SK-N-SH (cell line): ENCODE measurements at regions not wholly inside any gene's neighbourhood (a gene's known extent, or its start where the extent isn't known, plus 50 kb on each side); places are given as distances from the start of the nearest gene placed in this dataset.

Experiments
- CTCF ChIA-PET: fragments of 300-600, 350-600 bp; formaldehyde crosslinking; extraction: SDS; loops from one replicate; lab custom pipeline; 2021; lab: Yijun Ruan, JAX
- POLR2A ChIA-PET: fragments of 350-600 bp; sonication (Branson Sonifier 250); formaldehyde crosslinking; extraction: SDS; loops from one replicate; lab custom pipeline; 2020; ENCODE audit warnings: antibody characterized with exemption, inconsistent platforms; lab: Yijun Ruan, JAX
- DNase-seq: peaks from one replicate; pipeline ENCODE4 v3.0.0; 2012
- H2AFZ ChIP-seq: fragments of 200-600 bp; sonication (generic); 2 replicates; pipeline ENCODE4 v1.8.1; 2016; ENCODE audit warnings: antibody characterized with exemption, mild to moderate bottlenecking, low read depth
- H3F3A ChIP-seq: fragments of 200-600 bp; sonication (generic); replicated peaks from 2 replicates; pipeline ENCODE3; 2016; ENCODE audit warnings: antibody characterized with exemption, mild to moderate bottlenecking; ENCODE audit not compliant: insufficient read depth
- H3K27ac ChIP-seq, 2 experiments: fragments of 200-500 bp in 1 of 2; fragments of 200-600 bp in 1 of 2; sonication (Bioruptor generic) in 1 of 2; sonication (generic), shearing (Covaris generic) in 1 of 2; 2 replicates each; pipeline versions ENCODE4 v1.5.1 to v1.6.1; 2014 to 2016; ENCODE audit warnings: low read depth in 2 of 2, inconsistent platforms in 1 of 2, low read length in 1 of 2, mild to moderate bottlenecking in 1 of 2, mixed read lengths in 1 of 2
- H3K27me3 ChIP-seq: fragments of 200-600 bp; sonication (generic), shearing (Covaris generic); 2 replicates; pipeline ENCODE4 v1.6.1; 2016; ENCODE audit warnings: mixed run types; ENCODE audit not compliant: insufficient read depth
- H3K36me3 ChIP-seq, 2 experiments: fragments of 200-500 bp in 1 of 2; fragments of 200-600 bp in 1 of 2; sonication (Bioruptor generic) in 1 of 2; sonication (generic) in 1 of 2; replicated peaks in 1 of 2; 2 replicates each; pipeline versions ENCODE3 to v1.5.1; 2014 to 2016; ENCODE audit warnings: low read length in 1 of 2, mild to moderate bottlenecking in 1 of 2; ENCODE audit not compliant: insufficient read depth in 2 of 2, control insufficient read depth in 1 of 2
- H3K4me1 ChIP-seq, 2 experiments: fragments of 200-500 bp in 1 of 2; fragments of 200-600 bp in 1 of 2; sonication (Bioruptor generic) in 1 of 2; sonication (generic), shearing (Covaris generic) in 1 of 2; 2 replicates each; pipeline versions ENCODE4 v1.5.1 to v1.6.1; 2014 to 2016; ENCODE audit warnings: low read depth in 1 of 2, low read length in 1 of 2, mixed run types in 1 of 2; ENCODE audit not compliant: insufficient read depth in 2 of 2, control insufficient read depth in 1 of 2
- H3K4me2 ChIP-seq: fragments of 200-600 bp; sonication (generic), shearing (Covaris generic); 2 replicates; pipeline ENCODE4 v1.6.1; 2017; ENCODE audit warnings: mixed run types
- H3K4me3 ChIP-seq, 2 experiments: fragments of 200-500 bp in 1 of 2; fragments of 200-600 bp in 1 of 2; sonication (Bioruptor generic) in 1 of 2; sonication (generic), shearing (Covaris generic) in 1 of 2; 2 replicates each; pipeline versions ENCODE4 v1.5.1 to v1.8.1; 2014 to 2016; ENCODE audit warnings: low read depth in 2 of 2, inconsistent platforms in 1 of 2, low read length in 1 of 2, mild to moderate bottlenecking in 1 of 2, mixed read lengths in 1 of 2, moderate library complexity in 1 of 2
- H3K79me2 ChIP-seq: fragments of 200-600 bp; sonication (generic); 2 replicates; pipeline ENCODE4 v1.8.1; 2017; ENCODE audit warnings: mild to moderate bottlenecking; ENCODE audit not compliant: insufficient read depth
- H3K9ac ChIP-seq: fragments of 200-600 bp; sonication (generic); 2 replicates; pipeline ENCODE4 v1.6.1; 2017; ENCODE audit warnings: mixed run types
- H3K9me2 ChIP-seq: fragments of 200-600 bp; sonication (generic); 2 replicates; pipeline ENCODE4 v1.6.1; 2017; ENCODE audit warnings: mixed run types
- H3K9me3 ChIP-seq: fragments of 200-600 bp; sonication (generic); 2 replicates; pipeline ENCODE4 v1.6.1; 2017; ENCODE audit warnings: mixed run types, mild to moderate bottlenecking, moderate library complexity
- H4K20me1 ChIP-seq: fragments of 200-600 bp; sonication (generic); 2 replicates; pipeline ENCODE4 v1.6.1; 2017; ENCODE audit warnings: mild to moderate bottlenecking, mixed run types; ENCODE audit not compliant: insufficient read depth
- EP300 ChIP-seq, 2 experiments: IDR thresholded peaks; 2 replicates each; pipeline versions ENCODE4 v1.4.0 to v1.6.1; 2012; ENCODE audit warnings: borderline replicate concordance in 1 of 2, low read depth in 1 of 2, low read length in 1 of 2
- GATA2 ChIP-seq: sonication (generic); formaldehyde crosslinking; IDR thresholded peaks from 2 replicates; pipeline ENCODE4 v1.5.0; 2020; ENCODE audit warnings: mild to moderate bottlenecking, missing genetic modification reagents
- RAD21 ChIP-seq: IDR thresholded peaks from 2 replicates; pipeline ENCODE4 v1.6.1; 2012; ENCODE audit warnings: mild to moderate bottlenecking, low read length
- RCOR1 ChIP-seq: fragments of 150-350 bp; IDR thresholded peaks from 2 replicates; pipeline ENCODE4 v1.6.1; 2017; ENCODE audit warnings: antibody characterized with exemption, low read length
- RXRA ChIP-seq: IDR thresholded peaks from 2 replicates; pipeline ENCODE4 v1.4.0; 2012; ENCODE audit warnings: low read depth, mild to moderate bottlenecking, borderline replicate concordance
- WGBS: methylation state at CpG from one replicate; pipeline ENCODE4 v1.1.6; 2017; ENCODE audit warnings: low lambda C conversion rate; 5-methylcytosine and 5-hydroxymethylcytosine counted together
- TF ChIP-seq, protein P1 (sequence below): fragments of 150-350 bp; IDR thresholded peaks from 2 replicates; pipeline ENCODE4 v1.6.1; 2017; ENCODE audit warnings: antibody characterized with exemption, low read length, low read depth, borderline replicate concordance
- TF ChIP-seq, protein P2 (sequence below): fragments of 150-350 bp; IDR thresholded peaks from 2 replicates; pipeline ENCODE4 v1.6.1; 2016; ENCODE audit warnings: mild to moderate bottlenecking, low read depth, low read length

DNA sequence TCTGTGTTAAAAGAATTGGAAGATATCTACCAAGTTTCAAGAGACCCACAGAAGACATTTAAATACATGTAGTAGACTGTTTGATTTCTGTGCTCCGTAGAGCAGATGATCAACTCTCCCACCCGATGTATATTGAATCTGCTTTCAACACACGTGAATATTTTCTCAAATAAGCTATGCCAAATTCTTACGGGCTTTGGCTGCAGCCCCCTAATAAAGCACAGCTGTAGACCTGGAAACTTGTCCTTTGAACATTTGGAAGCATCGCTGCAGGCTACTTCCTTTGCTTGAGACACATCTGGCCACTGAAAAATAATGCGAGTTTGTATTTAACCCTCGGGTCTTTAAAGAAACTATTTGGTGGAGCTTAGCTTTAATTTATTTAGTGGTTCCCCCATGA lies 98.3 kb upstream of the SELENOK start:
- no peak overlapping the region for H3K27ac ChIP-seq
- H3K9me2 ChIP-seq, result no peaks in the 10 kb centered on the region
- peaks cover 0 to 5% of the 10 kb centered on the region in 2 experiments; a peak in 1 of 4 replicates for H3K4me1 ChIP-seq
- no peaks in the 10 kb centered on the region for H3K27me3 ChIP-seq
- DNase-seq, result no peak
- WGBS, result 18% methylated on average over 7 of the region's 7 CpGs
- no peaks in the 10 kb centered on the region for H3K9me3 ChIP-seq
- no peaks in the 10 kb centered on the region for H3F3A ChIP-seq
- no peak overlapping the region for H3K4me2 ChIP-seq
- H2AFZ ChIP-seq, result no peak overlapping the region
- ChIA-PET POLR2A (no interaction called here), CTCF (no interaction called here)
- H3K9ac ChIP-seq, result no peak overlapping the region
- no peak overlapping the region for H3K4me3 ChIP-seq
- H3K36me3 ChIP-seq, result no peaks in the 10 kb centered on the region
- no peaks in the 10 kb centered on the region for H3K79me2 ChIP-seq
- H4K20me1 ChIP-seq, result no peaks in the 10 kb centered on the region
- TF ChIP-seq GATA2 (CRISPR knock-in tag) (no peak), EP300 (IDR thresholded peaks at IDR 0.05; ENCODE audit: borderline replicate concordance in 1 of 2, low read depth in 1 of 2, low read length in 1 of 2) (no peak), RXRA (no peak)
- TF ChIP-seq, all 33 proteins: peak for 0

DNA sequence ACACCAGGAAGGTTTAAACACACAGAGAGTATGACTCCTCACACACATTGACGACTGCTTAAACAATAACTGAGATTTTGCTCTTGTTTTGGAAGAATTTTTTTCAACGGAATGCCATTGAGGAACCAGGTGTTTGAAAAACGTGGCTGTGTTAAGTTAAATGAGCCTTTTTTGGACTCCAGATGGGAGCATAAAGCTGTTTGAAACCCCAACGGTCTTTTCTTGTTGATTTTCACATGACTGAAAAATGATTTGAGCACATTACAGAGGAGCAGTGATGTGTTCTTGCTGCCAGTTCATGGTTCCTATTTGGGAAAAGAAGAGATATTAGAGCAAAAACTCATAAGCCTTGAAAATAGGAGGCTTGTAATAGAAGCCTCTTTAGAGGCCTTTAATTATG lies 97.8 kb upstream of the SELENOK start:
- Histone ChIP-seq H3K4me1 (peaks cover 0 to 5% of the 10 kb centered on the region in 2 experiments; a peak in 1 of 4 replicates), H2AFZ (no peak overlapping the region), H3K27ac (no peak overlapping the region), H3K4me3 (no peak overlapping the region), H3K9me2 (no peaks in the 10 kb centered on the region), H3K4me2 (no peak overlapping the region), H3F3A (no peaks in the 10 kb centered on the region), H3K79me2 (no peaks in the 10 kb centered on the region), H3K27me3 (no peaks in the 10 kb centered on the region), H4K20me1 (no peaks in the 10 kb centered on the region), H3K9ac (no peak overlapping the region), H3K9me3 (no peaks in the 10 kb centered on the region), H3K36me3 (no peaks in the 10 kb centered on the region)
- TF ChIP-seq, protein P1, sequence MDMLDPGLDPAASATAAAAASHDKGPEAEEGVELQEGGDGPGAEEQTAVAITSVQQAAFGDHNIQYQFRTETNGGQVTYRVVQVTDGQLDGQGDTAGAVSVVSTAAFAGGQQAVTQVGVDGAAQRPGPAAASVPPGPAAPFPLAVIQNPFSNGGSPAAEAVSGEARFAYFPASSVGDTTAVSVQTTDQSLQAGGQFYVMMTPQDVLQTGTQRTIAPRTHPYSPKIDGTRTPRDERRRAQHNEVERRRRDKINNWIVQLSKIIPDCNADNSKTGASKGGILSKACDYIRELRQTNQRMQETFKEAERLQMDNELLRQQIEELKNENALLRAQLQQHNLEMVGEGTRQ, result no peak
- TF ChIP-seq RCOR1, result no peak
- 30% methylated on average over 4 of the region's 4 CpGs for WGBS
- ChIA-PET POLR2A (no interaction called here), CTCF (no interaction called here)
- no peak for DNase-seq

DNA sequence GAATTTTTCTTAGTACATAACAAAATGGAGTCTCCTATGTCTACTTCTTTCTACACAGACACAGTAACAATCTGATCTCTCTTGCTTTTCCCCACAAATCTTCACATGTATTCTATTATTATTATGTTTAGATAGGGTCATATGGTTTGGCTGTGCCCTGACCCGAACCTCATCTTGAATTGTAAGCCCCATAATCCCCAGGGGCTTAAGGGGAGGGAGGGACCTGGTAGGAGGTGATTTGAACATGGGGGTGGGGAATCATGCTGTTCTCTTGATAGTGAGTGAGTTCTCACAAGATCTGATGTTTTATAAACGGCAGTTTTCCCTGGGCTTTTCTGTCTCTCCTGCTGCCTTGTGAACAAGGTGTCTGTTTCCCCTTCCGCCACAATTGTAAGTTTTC lies 86.7 kb upstream of the SELENOK start:
- Histone ChIP-seq H4K20me1 (no peaks in the 10 kb centered on the region), H3K9me3 (no peaks in the 10 kb centered on the region), H3K27ac (no peak overlapping the region), H3K4me1 (no peaks in the 10 kb centered on the region), H3K27me3 (no peaks in the 10 kb centered on the region), H2AFZ (no peak overlapping the region), H3K4me3 (no peak overlapping the region), H3K9ac (no peak overlapping the region), H3K9me2 (no peaks in the 10 kb centered on the region), H3K36me3 (no peaks in the 10 kb centered on the region), H3K4me2 (no peak overlapping the region), H3F3A (no peaks in the 10 kb centered on the region), H3K79me2 (no peaks in the 10 kb centered on the region)
- DNase-seq, result no peak
- POLR2A ChIA-PET, result no interaction called here
- CTCF ChIA-PET, result no interaction called here
- TF ChIP-seq GATA2 (CRISPR knock-in tag) (no peak), RAD21 (no peak)
- TF ChIP-seq, protein P2, sequence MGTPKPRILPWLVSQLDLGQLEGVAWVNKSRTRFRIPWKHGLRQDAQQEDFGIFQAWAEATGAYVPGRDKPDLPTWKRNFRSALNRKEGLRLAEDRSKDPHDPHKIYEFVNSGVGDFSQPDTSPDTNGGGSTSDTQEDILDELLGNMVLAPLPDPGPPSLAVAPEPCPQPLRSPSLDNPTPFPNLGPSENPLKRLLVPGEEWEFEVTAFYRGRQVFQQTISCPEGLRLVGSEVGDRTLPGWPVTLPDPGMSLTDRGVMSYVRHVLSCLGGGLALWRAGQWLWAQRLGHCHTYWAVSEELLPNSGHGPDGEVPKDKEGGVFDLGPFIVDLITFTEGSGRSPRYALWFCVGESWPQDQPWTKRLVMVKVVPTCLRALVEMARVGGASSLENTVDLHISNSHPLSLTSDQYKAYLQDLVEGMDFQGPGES, result no peak
- WGBS, result 33% methylated on average over 3 of the region's 3 CpGs
